ENCODE measurements at regions not wholly inside any gene's neighbourhood (a gene's known extent, or its start where the extent isn't known, plus 50 kb on each side); places are given as distances from the start of the nearest gene placed in this dataset.
A peak's percentile ranks its signal among the peaks of the same experiment; 100 is the strongest.

GRCh38 chr15:29917600-29918597, 95.6 kb upstream of the TJP1 start:
- H3K27ac ChIP-seq, result no peak overlapping the region
- H3K27me3 ChIP-seq, result no peaks in the 10 kb centered on the region
- ATAC-seq (no peak), DNase-seq (no peak)
- no peak for TF ChIP-seq POLR2A (IDR thresholded peaks at IDR 0.05)
- TF ChIP-seq CTCF (IDR thresholded peaks at IDR 0.05 in 4 of 5, conservative IDR thresholded peaks at IDR 0.05 in 1 of 5), result no peak
- no peaks in the 10 kb centered on the region for H3K4me1 ChIP-seq
- in situ Hi-C loops (cut with MboI; ENCODE audit: low sequenced_read_pairs in 4 of 4) (no loop called here), intact Hi-C loops (cut with DNase I; ENCODE audit: low total_unique reads) (no loop called here)
- H3K36me3 ChIP-seq, result no peaks in the 10 kb centered on the region
- no peaks in the 10 kb centered on the region for H3K9me3 ChIP-seq
- no peak overlapping the region for H3K4me3 ChIP-seq

DNA sequence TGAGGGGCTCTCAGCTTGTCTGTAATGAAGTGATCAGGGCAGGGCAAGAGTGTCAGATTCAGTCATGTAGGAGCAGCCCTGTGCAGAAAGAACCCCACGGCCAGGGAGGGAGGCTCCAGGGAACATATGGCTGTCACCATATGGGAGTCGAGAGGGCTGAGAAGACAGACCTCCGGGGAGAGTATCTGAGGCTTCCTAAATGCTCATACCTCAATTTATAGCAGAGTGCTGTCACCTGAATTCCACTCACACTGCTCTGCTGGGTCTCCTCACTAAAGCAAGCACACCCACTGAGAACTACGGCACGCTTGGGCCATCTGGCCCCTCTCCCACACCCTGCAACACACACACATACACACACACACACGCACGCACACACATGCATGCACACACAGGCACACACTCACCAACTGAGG, 92.3 kb upstream of the TJP1 start:
- ATAC-seq, result no peak
- no peak overlapping the region for H3K27ac ChIP-seq
- in situ Hi-C loops (cut with MboI; ENCODE audit: low sequenced_read_pairs in 4 of 4) (no loop called here), intact Hi-C loops (cut with DNase I; ENCODE audit: low total_unique reads) (no loop called here)
- H3K27me3 ChIP-seq, result no peaks in the 10 kb centered on the region
- H3K4me3 ChIP-seq, result no peak overlapping the region
- H3K9me3 ChIP-seq, result no peaks in the 10 kb centered on the region
- no peaks in the 10 kb centered on the region for H3K4me1 ChIP-seq
- H3K36me3 ChIP-seq, result no peaks in the 10 kb centered on the region
- no peak for DNase-seq
- TF ChIP-seq POLR2A (IDR thresholded peaks at IDR 0.05) (no peak), CTCF (IDR thresholded peaks at IDR 0.05 in 4 of 5, conservative IDR thresholded peaks at IDR 0.05 in 1 of 5) (no peak)

- TF ChIP-seq CTCF (IDR thresholded peaks at IDR 0.05 in 4 of 5, conservative IDR thresholded peaks at IDR 0.05 in 1 of 5) (no peak), POLR2A (IDR thresholded peaks at IDR 0.05) (no peak)
Observed at GRCh38 chr15:29913528-29914135, 91.4 kb upstream of the TJP1 start.

GRCh38 chr15:29911705-29912104, 89.4 kb upstream of the TJP1 start:
- TF ChIP-seq POLR2A (IDR thresholded peaks at IDR 0.05), result no peak
- TF ChIP-seq CTCF (IDR thresholded peaks at IDR 0.05 in 4 of 5, conservative IDR thresholded peaks at IDR 0.05 in 1 of 5), result no peak
- H3K36me3 ChIP-seq, result no peaks in the 10 kb centered on the region
- DNase-seq (no peak), ATAC-seq (no peak)
- no peaks in the 10 kb centered on the region for H3K9me3 ChIP-seq
- H3K4me1 ChIP-seq, result no peaks in the 10 kb centered on the region
- H3K27me3 ChIP-seq, result no peaks in the 10 kb centered on the region
- intact Hi-C loops (cut with DNase I; ENCODE audit: low total_unique reads) (no loop called here), in situ Hi-C loops (cut with MboI; ENCODE audit: low sequenced_read_pairs in 4 of 4) (no loop called here)
- H3K4me3 ChIP-seq, result no peak overlapping the region
- H3K27ac ChIP-seq, result no peak overlapping the region

More at GRCh38 chr15:29913528-29914135, 91.4 kb upstream of the TJP1 start:
- H3K4me3 ChIP-seq, result no peak overlapping the region
- peak overlapping the region in 1 of 4 donors; percentile 41 for H3K27ac ChIP-seq
- H3K4me1 ChIP-seq, result no peaks in the 10 kb centered on the region
- DNase-seq (no peak), ATAC-seq (no peak)
- no peaks in the 10 kb centered on the region for H3K36me3 ChIP-seq
- intact Hi-C loops (cut with DNase I; ENCODE audit: low total_unique reads) (no loop called here), in situ Hi-C loops (cut with MboI; ENCODE audit: low sequenced_read_pairs in 4 of 4) (no loop called here)
- H3K9me3 ChIP-seq, result no peaks in the 10 kb centered on the region
- H3K27me3 ChIP-seq, result no peaks in the 10 kb centered on the region
